ENCODE measurements at regions not wholly inside any gene's neighbourhood (a gene's known extent, or its start where the extent isn't known, plus 50 kb on each side); places are given as distances from the start of the nearest gene placed in this dataset.

- intact Hi-C loops (cut with micrococcal nuclease; ENCODE audit: unreplicated experiment) = no loop called here
- DNase-seq (ENCODE audit: low read depth, low spot score) (no peak), ATAC-seq (peak; percentile 67)
- Histone ChIP-seq H3K4me1 (ENCODE audit: control insufficient read depth, insufficient read depth, low read length) (no peaks in the 10 kb centered on the region), H3K4me3 (ENCODE audit: low read depth in 2 of 2, low read length in 2 of 2) (no peak overlapping the region), H3K27me3 (ENCODE audit: control insufficient read depth, insufficient read depth, low read length) (no peaks in the 10 kb centered on the region), H3K36me3 (ENCODE audit: control insufficient read depth, insufficient read depth, low read length) (no peaks in the 10 kb centered on the region), H3K27ac (ENCODE audit: low read length) (no peak overlapping the region), H3K9me3 (ENCODE audit: control insufficient read depth, insufficient read depth, low read depth, low read length) (no peaks in the 10 kb centered on the region)
- ChIA-PET POLR2A (no interaction called here), CTCF (no interaction called here)
- TF ChIP-seq CTCF (IDR thresholded peaks at IDR 0.05) (peak; percentile 19), REST (IDR thresholded peaks at IDR 0.05; ENCODE audit: insufficient read depth in 1 of 2, low read depth in 2 of 2, low read length in 1 of 2) (no peak)
- BruUV-seq (replicated peaks) = no TSS peak
- in situ Hi-C loops (cut with HindIII; ENCODE audit: low pct_unique_long_range_greater_than_20kb, low sequenced_read_pairs) = no loop called here
Measured at GRCh38 chr6:109236115-109237076, 141.1 kb downstream of the CEP57L1 start.

- ChIA-PET POLR2A (no interaction called here), CTCF (no interaction called here)
- in situ Hi-C loops (cut with HindIII; ENCODE audit: low pct_unique_long_range_greater_than_20kb, low sequenced_read_pairs) = no loop called here
- TF ChIP-seq REST (IDR thresholded peaks at IDR 0.05; ENCODE audit: insufficient read depth in 1 of 2, low read depth in 2 of 2, low read length in 1 of 2) = no peak
- TF ChIP-seq SIN3A (IDR thresholded peaks at IDR 0.05; ENCODE audit: borderline replicate concordance, insufficient read depth, low read depth, low read length) = no peak
- TF ChIP-seq CTCF (IDR thresholded peaks at IDR 0.05) = no peak
- TF ChIP-seq TCF7L2 (IDR thresholded peaks at IDR 0.05; ENCODE audit: low read depth, low read length) = no peak
- no peak for TF ChIP-seq POLR2AphosphoS5 (IDR thresholded peaks at IDR 0.05; ENCODE audit: low read depth, low read length)
- H3K27ac ChIP-seq (ENCODE audit: low read length) = no peak overlapping the region
- intact Hi-C loops (cut with micrococcal nuclease; ENCODE audit: unreplicated experiment) = no loop called here
- no peaks in the 10 kb centered on the region for H3K36me3 ChIP-seq (ENCODE audit: control insufficient read depth, insufficient read depth, low read length)
- no peak for ATAC-seq
- no peaks in the 10 kb centered on the region for H3K27me3 ChIP-seq (ENCODE audit: control insufficient read depth, insufficient read depth, low read length)
- no TSS peak for BruUV-seq (replicated peaks)
- H3K9me3 ChIP-seq (ENCODE audit: control insufficient read depth, insufficient read depth, low read depth, low read length) = no peaks in the 10 kb centered on the region
- H3K4me3 ChIP-seq (ENCODE audit: low read depth in 2 of 2, low read length in 2 of 2) = no peak overlapping the region
- H3K4me1 ChIP-seq (ENCODE audit: control insufficient read depth, insufficient read depth, low read length) = no peaks in the 10 kb centered on the region
- DNase-seq (ENCODE audit: low read depth, low spot score) = no peak
Measured at GRCh38 chr6:109235481-109236038, 140.3 kb downstream of the CEP57L1 start.
